Ascending aorta (tissue), 2 donors: ENCODE measurements at regions not wholly inside any gene's neighbourhood (a gene's known extent, or its start where the extent isn't known, plus 50 kb on each side); places are given as distances from the start of the nearest gene placed in this dataset.

Experiments used
- DNase-seq, 2 donors: peaks; one replicate each; pipeline ENCODE4 v3.0.0-alpha.2; 2019; ENCODE audit warnings: low spot score in 2 of 2
- H3K27ac ChIP-seq, 2 donors: fragments of 200-600 bp; sonication (generic); one replicate each; pipeline ENCODE4 v1.5.1; 2016 to 2017; ENCODE audit warnings: mild to moderate bottlenecking in 1 of 2
- H3K27me3 ChIP-seq: fragments of 200-600 bp; sonication (generic); one replicate; pipeline ENCODE4 v1.5.1; 2017
- H3K36me3 ChIP-seq, 2 donors: fragments of 200-600 bp; sonication (generic); one replicate each; pipeline ENCODE4 v1.5.1; 2016
- H3K4me1 ChIP-seq, 2 donors: fragments of 200-600 bp; sonication (generic); one replicate each; pipeline ENCODE4 v1.5.1; 2016 to 2017; ENCODE audit warnings: mild to moderate bottlenecking in 1 of 2
- H3K4me3 ChIP-seq, 2 donors: fragments of 200-600 bp; sonication (generic); one replicate each; pipeline ENCODE4 v1.5.1; 2016 to 2017; ENCODE audit warnings: mild to moderate bottlenecking in 1 of 2
- H3K9me3 ChIP-seq, 2 donors: fragments of 200-600 bp; sonication (generic); one replicate each; pipeline ENCODE4 v1.5.1; 2016
- CTCF ChIP-seq, 3 experiments: fragments of 200-600 bp in 2 of 3; fragments of 450-650 bp in 1 of 3; sonication (generic) in 2 of 3; IDR thresholded peaks; one replicate each; pipeline ENCODE4 v1.5.1; 2016 to 2019; ENCODE audit warnings: antibody characterized with exemption in 3 of 3, mild to moderate bottlenecking in 1 of 3, moderate library complexity in 1 of 3
- intact Hi-C: fragments of 100-400 bp; cut with DNase I; formaldehyde crosslinking; loops from one replicate; pipeline ENCODE4 v1.15.1; 2023

GRCh38 chr2:181810823-181811695 lies 80.5 kb upstream of the ITPRID2 start:
- Histone ChIP-seq H3K4me3 (peak overlapping the region in 1 of 2 donors; percentile 27), H3K27me3 (no peaks in the 10 kb centered on the region), H3K36me3 (no peaks in the 10 kb centered on the region), H3K27ac (peak overlapping the region in 1 of 2 donors; percentile 59), H3K9me3 (no peaks in the 10 kb centered on the region), H3K4me1 (peaks cover 5 to 6% of the 10 kb centered on the region in 2 donors)
- TF ChIP-seq CTCF (IDR thresholded peaks at IDR 0.05): no peak
- intact Hi-C loops: loop anchor here (5.0 kb wide), 1 partner anchor 81 kb away; the partner anchor contains the start of gene ITPRID2
- peak in 1 of 2 donors; percentile 63 for DNase-seq

GRCh38 chr2:181812106-181812743 lies 79.3 kb upstream of the ITPRID2 start:
- peaks cover 5 to 6% of the 10 kb centered on the region in 2 donors for H3K4me1 ChIP-seq
- no peaks in the 10 kb centered on the region for H3K27me3 ChIP-seq
- H3K4me3 ChIP-seq: no peak overlapping the region
- no peaks in the 10 kb centered on the region for H3K9me3 ChIP-seq
- no peak for DNase-seq
- H3K27ac ChIP-seq: peak overlapping the region in 1 of 2 donors; percentile 59
- no peaks in the 10 kb centered on the region for H3K36me3 ChIP-seq
- TF ChIP-seq CTCF (IDR thresholded peaks at IDR 0.05): no peak
- intact Hi-C loops: loop anchor here (5.0 kb wide), 1 partner anchor 80 kb away; the partner anchor contains the start of gene ITPRID2

GRCh38 chr2:181814057-181814491 lies 77.5 kb upstream of the ITPRID2 start:
- TF ChIP-seq CTCF (IDR thresholded peaks at IDR 0.05): no peak
- Histone ChIP-seq H3K9me3 (no peaks in the 10 kb centered on the region), H3K27ac (no peak overlapping the region), H3K4me3 (no peak overlapping the region), H3K4me1 (peaks cover 5 to 6% of the 10 kb centered on the region in 2 donors), H3K36me3 (no peaks in the 10 kb centered on the region), H3K27me3 (no peaks in the 10 kb centered on the region)
- intact Hi-C loops: loop anchor here (5.0 kb wide), 1 partner anchor 78 kb away; the partner anchor contains the start of gene ITPRID2
- no peak for DNase-seq

GRCh38 chr2:181817509-181817908 lies 74.0 kb upstream of the ITPRID2 start:
- Histone ChIP-seq H3K27me3 (no peaks in the 10 kb centered on the region), H3K36me3 (no peaks in the 10 kb centered on the region), H3K27ac (no peak overlapping the region), H3K4me1 (no peaks in the 10 kb centered on the region), H3K9me3 (no peaks in the 10 kb centered on the region), H3K4me3 (no peak overlapping the region)
- TF ChIP-seq CTCF (IDR thresholded peaks at IDR 0.05): no peak
- no peak for DNase-seq
- intact Hi-C loops: no loop called here

- H3K27ac ChIP-seq: no peak overlapping the region
- TF ChIP-seq CTCF (IDR thresholded peaks at IDR 0.05): no peak
- intact Hi-C loops: no loop called here
- H3K9me3 ChIP-seq: no peaks in the 10 kb centered on the region
- DNase-seq: no peak
- H3K4me1 ChIP-seq: no peaks in the 10 kb centered on the region
- H3K4me3 ChIP-seq: no peak overlapping the region
- no peaks in the 10 kb centered on the region for H3K27me3 ChIP-seq
- H3K36me3 ChIP-seq: no peaks in the 10 kb centered on the region
Observed at GRCh38 chr2:181818058-181818680, 73.4 kb upstream of the ITPRID2 start.
